Stimulated activated naive CD8-positive, alpha-beta T cell treated with anti-CD3 and anti-CD28 coated beads, Interleukin-15, amount 100 ng/mL, for 72 hours (primary cell): ENCODE measurements at regions not wholly inside any gene's neighbourhood (a gene's known extent, or its start where the extent isn't known, plus 50 kb on each side); places are given as distances from the start of the nearest gene placed in this dataset.
"Not testable (repeated sequence)": the region's sequence is repeated elsewhere in the genome, so short reads cannot be mapped to it uniquely, and the experiment has no call there.

Source experiments
- ATAC-seq: fragments of 150-1000 bp; cut with Tn5 transposase; 2 replicates; pipeline ENCODE4 v1.10.0; 2021; ENCODE audit warnings: mild to moderate bottlenecking, moderate library complexity
- DNase-seq, 2 donors: peaks; one replicate each; pipeline ENCODE4 v3.0.0; 2021 to 2022
- H3K27ac Mint-ChIP-seq, 2 donors: one replicate each; pipeline ENCODE4 v1.8.0; 2022; ENCODE audit warnings: mild to moderate bottlenecking in 2 of 2, mixed read lengths in 2 of 2, moderate library complexity in 2 of 2
- H3K27me3 Mint-ChIP-seq: one replicate; pipeline ENCODE4 v1.8.0; 2022; ENCODE audit warnings: mixed read lengths
- H3K4me1 Mint-ChIP-seq: one replicate; pipeline ENCODE4 v1.8.0; 2022; ENCODE audit warnings: mild to moderate bottlenecking, mixed read lengths
- H3K4me3 Mint-ChIP-seq, 2 donors: one replicate each; pipeline ENCODE4 v1.8.0; 2022; ENCODE audit warnings: mild to moderate bottlenecking in 2 of 2, mixed read lengths in 2 of 2, moderate library complexity in 1 of 2
- H3K9me3 Mint-ChIP-seq, 2 donors: one replicate each; pipeline ENCODE4 v1.8.0; 2022; ENCODE audit warnings: mixed read lengths in 2 of 2

GRCh38 chrX:77174680-77175519 lies 272.3 kb upstream of the FGF16 start:
- DNase-seq, result no peak
- Mint-ChIP-seq H3K4me1 (no peaks in the 10 kb centered on the region), H3K9me3 (peaks cover 4 to 16% of the 10 kb centered on the region in 2 donors), H3K27me3 (no peaks in the 10 kb centered on the region), H3K4me3 (no peak overlapping the region), H3K27ac (no peak overlapping the region)
- ATAC-seq, result no peak

GRCh38 chrX:77200663-77201062 lies 246.5 kb upstream of the FGF16 start:
- ATAC-seq, result no peak
- DNase-seq, result no peak
- H3K9me3 Mint-ChIP-seq, result peaks cover 0 to 5% of the 10 kb centered on the region in 2 donors
- no peaks in the 10 kb centered on the region for H3K4me1 Mint-ChIP-seq
- H3K27ac Mint-ChIP-seq, result no peak overlapping the region
- no peaks in the 10 kb centered on the region for H3K27me3 Mint-ChIP-seq
- no peak overlapping the region for H3K4me3 Mint-ChIP-seq

DNA sequence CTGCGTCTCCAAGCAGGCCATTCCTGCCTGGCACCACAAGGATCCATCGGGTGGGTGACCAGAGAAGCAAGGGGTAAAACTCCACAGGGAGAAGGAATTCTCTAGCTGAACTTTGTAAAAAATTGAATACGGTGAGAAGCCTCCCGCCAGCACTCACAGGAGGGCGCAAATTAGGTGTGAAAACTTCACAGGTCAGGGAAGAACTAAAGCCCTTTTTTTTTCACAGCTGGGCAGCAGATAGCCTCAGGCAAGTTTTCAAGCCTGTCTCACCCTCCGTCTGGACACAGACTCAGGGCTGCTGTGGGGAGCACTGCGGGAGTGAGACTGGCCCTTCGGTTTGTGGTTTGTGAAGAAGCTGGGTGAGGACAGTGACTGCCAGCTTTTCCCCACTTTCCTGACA lies 224.1 kb upstream of the FGF16 start:
- no peak for DNase-seq
- Mint-ChIP-seq H3K9me3 (no peaks in the 10 kb centered on the region), H3K27me3 (peaks cover 19% of the 10 kb centered on the region), H3K4me1 (no peaks in the 10 kb centered on the region), H3K27ac (no peak overlapping the region), H3K4me3 (no peak overlapping the region)
- no peak for ATAC-seq

DNA sequence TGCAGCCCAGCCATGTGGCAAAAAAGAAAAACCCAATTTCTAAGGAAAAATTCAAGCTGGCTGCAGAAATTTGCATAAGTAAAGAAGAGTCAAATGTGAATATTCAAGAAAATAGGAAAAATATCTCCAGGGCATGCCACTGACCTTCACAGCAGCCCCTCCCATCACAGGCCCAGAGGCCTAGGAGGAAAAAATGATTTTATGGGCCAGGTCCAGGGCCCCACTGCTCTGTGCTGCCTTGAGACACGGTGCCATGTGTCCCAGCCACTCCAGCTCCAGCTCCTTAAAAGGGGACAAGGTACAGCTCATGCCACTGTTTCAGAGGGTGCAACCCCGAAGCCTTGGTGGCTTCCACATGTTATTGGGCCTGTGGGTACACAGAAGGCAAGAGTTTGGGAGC lies 182.7 kb upstream of the FGF16 start:
- no peak for DNase-seq
- H3K4me3 Mint-ChIP-seq, result no peak overlapping the region
- ATAC-seq, result no peak
- peaks cover 25 to 34% of the 10 kb centered on the region in 2 donors for H3K9me3 Mint-ChIP-seq
- no peak overlapping the region for H3K27ac Mint-ChIP-seq
- H3K27me3 Mint-ChIP-seq, result no peaks in the 10 kb centered on the region
- no peaks in the 10 kb centered on the region for H3K4me1 Mint-ChIP-seq

DNA sequence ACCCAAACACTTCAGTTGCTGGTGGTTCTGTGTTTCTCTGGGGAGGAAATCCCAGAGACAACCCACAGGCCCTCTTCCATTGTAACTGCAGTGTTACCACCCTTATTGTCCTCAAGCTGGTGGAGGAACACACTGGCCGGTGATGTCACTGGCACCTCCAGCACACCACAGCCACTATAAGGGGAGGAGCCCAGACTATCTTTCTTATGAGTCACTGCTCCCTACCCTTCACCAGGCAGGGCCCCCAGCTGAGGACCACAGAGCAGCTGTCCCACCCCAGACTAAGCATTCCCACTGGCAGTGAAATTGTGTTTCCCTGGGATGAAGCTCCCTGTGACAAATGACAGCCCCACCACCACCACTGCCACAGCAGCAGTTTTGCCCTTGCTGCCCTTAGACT lies 171.8 kb upstream of the FGF16 start:
- Mint-ChIP-seq H3K4me1 (no peaks in the 10 kb centered on the region), H3K27ac (no peak overlapping the region), H3K4me3 (no peak overlapping the region), H3K9me3 (peaks cover 0 to 16% of the 10 kb centered on the region in 2 donors), H3K27me3 (peaks cover 5% of the 10 kb centered on the region)
- DNase-seq (no peak), ATAC-seq (no peak)

DNA sequence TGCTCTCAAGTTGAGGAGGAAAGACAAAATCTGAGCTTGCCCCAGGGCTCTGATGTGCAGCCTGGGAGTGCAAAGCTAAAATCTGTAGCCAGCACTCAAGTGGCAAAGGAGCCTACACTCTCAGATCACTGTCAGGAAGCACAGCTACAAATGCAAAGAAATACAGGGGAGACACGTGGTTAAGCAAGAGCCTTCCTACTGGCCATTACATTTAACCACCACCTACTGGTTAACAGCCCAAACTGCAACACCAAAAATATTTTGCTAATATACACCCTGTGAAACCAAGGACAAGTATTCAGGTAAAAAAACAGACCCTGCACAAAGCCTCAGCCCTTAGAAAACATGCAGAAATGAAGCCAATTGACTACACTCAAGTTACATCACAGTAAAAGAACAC lies 170.4 kb upstream of the FGF16 start:
- DNase-seq, result no peak
- Mint-ChIP-seq H3K4me1 (no peaks in the 10 kb centered on the region), H3K27ac (no peak overlapping the region), H3K4me3 (no peak overlapping the region), H3K9me3 (peaks cover 0 to 14% of the 10 kb centered on the region in 2 donors), H3K27me3 (no peaks in the 10 kb centered on the region)
- ATAC-seq, result no peak

GRCh38 chrX:77277911-77278310 lies 169.3 kb upstream of the FGF16 start:
- Mint-ChIP-seq H3K4me1 (no peaks in the 10 kb centered on the region), H3K27ac (no peak overlapping the region), H3K27me3 (no peaks in the 10 kb centered on the region), H3K4me3 (no peak overlapping the region), H3K9me3 (peaks cover 0 to 14% of the 10 kb centered on the region in 2 donors)
- ATAC-seq, result no peak
- no peak for DNase-seq

- H3K9me3 Mint-ChIP-seq, result peaks cover 0 to 14% of the 10 kb centered on the region in 2 donors
- not testable (repeated sequence) for ATAC-seq, H3K4me3 Mint-ChIP-seq
Observed at GRCh38 chrX:77279373-77279772, 167.8 kb upstream of the FGF16 start.

DNA sequence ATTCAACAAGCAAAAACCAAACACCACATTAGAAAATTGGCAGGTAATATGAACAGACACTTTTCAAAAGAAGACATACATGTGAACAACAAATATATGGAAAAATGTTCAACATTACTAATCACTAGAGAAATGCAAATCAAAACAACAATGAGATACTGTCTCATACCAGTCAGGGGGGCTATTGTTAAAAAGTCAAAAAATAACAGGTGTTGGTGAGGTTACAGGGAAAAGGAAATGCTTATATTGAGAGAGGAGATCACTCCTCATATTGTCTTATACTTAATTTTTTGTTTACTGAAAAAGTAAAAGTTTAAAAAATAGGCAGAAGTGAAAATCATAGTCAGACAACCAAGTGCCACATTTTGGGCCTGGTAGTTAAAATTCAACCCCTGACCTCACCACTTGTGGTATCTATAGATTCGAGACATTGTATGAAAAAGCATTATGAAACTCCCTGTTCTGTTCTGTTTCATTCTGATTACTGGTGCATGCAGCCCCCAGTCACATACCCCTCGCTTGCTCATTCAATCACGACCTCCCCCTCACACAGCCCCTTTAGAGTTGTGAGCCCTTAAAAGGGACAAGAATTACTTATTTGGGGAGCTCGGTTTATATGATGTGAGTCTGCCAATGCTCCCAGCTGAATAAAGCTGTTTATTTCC lies 153.7 kb upstream of the FGF16 start:
- Mint-ChIP-seq H3K27ac (no peak overlapping the region), H3K9me3 (peaks cover 0 to 14% of the 10 kb centered on the region in 2 donors), H3K27me3 (no peaks in the 10 kb centered on the region), H3K4me1 (no peaks in the 10 kb centered on the region), H3K4me3 (no peak overlapping the region)
- ATAC-seq (no peak), DNase-seq (no peak)

More at GRCh38 chrX:77279373-77279772, 167.8 kb upstream of the FGF16 start:
- not testable (repeated sequence) for H3K27ac Mint-ChIP-seq, H3K27me3 Mint-ChIP-seq, H3K4me1 Mint-ChIP-seq, DNase-seq

GRCh38 chrX:77298296-77298695 lies 148.9 kb upstream of the FGF16 start:
- no peak overlapping the region for H3K27ac Mint-ChIP-seq
- DNase-seq (no peak), ATAC-seq (no peak)
- H3K4me3 Mint-ChIP-seq, result no peak overlapping the region
- H3K9me3 Mint-ChIP-seq, result peaks cover 0 to 14% of the 10 kb centered on the region in 2 donors
- no peaks in the 10 kb centered on the region for H3K4me1 Mint-ChIP-seq
- H3K27me3 Mint-ChIP-seq, result no peaks in the 10 kb centered on the region

GRCh38 chrX:77298790-77299189 lies 148.4 kb upstream of the FGF16 start:
- Mint-ChIP-seq H3K9me3 (peaks cover 0 to 14% of the 10 kb centered on the region in 2 donors), H3K4me1 (no peaks in the 10 kb centered on the region), H3K4me3 (no peak overlapping the region), H3K27ac (no peak overlapping the region), H3K27me3 (no peaks in the 10 kb centered on the region)
- no peak for ATAC-seq
- no peak for DNase-seq

GRCh38 chrX:77299549-77299948 lies 147.6 kb upstream of the FGF16 start:
- Mint-ChIP-seq H3K9me3 (peaks cover 4 to 8% of the 10 kb centered on the region in 2 donors), H3K4me1 (no peaks in the 10 kb centered on the region)
- no peak for ATAC-seq

GRCh38 chrX:77342004-77342403 lies 105.2 kb upstream of the FGF16 start:
- ATAC-seq (no peak), DNase-seq (no peak)
- no peak overlapping the region for H3K27ac Mint-ChIP-seq
- peaks cover 0 to under 1% of the 10 kb centered on the region in 2 donors for H3K9me3 Mint-ChIP-seq
- H3K4me3 Mint-ChIP-seq, result no peak overlapping the region
- no peaks in the 10 kb centered on the region for H3K4me1 Mint-ChIP-seq
- H3K27me3 Mint-ChIP-seq, result no peaks in the 10 kb centered on the region

More at GRCh38 chrX:77299549-77299948, 147.6 kb upstream of the FGF16 start:
- H3K27ac Mint-ChIP-seq, result no peak overlapping the region
- DNase-seq, result no peak
- no peak overlapping the region for H3K4me3 Mint-ChIP-seq
- H3K27me3 Mint-ChIP-seq, result no peaks in the 10 kb centered on the region

DNA sequence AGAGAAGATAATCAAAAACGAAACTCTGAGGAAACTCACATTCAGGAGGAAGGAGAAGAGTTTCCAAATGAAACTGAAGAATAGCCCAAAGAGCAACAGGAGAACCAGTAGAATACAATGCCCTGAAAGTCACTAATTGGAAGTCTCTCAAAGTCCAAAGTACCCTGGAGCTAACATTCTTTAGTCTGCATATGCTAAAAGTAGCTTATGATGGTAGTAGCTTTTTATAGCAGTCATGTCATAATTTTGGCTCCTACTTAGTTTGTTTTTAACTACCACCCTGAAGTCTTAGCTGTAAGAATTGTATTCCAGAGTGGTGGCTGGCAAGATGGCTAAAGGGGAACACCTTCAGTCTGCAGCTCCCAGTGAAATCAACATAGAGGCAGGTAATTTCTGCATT lies 100.3 kb upstream of the FGF16 start:
- no peak for ATAC-seq
- no peaks in the 10 kb centered on the region for H3K27me3 Mint-ChIP-seq
- no peak overlapping the region for H3K27ac Mint-ChIP-seq
- no peak for DNase-seq
- H3K4me1 Mint-ChIP-seq, result no peaks in the 10 kb centered on the region
- H3K4me3 Mint-ChIP-seq, result no peak overlapping the region
- peaks cover 0 to 12% of the 10 kb centered on the region in 2 donors for H3K9me3 Mint-ChIP-seq

DNA sequence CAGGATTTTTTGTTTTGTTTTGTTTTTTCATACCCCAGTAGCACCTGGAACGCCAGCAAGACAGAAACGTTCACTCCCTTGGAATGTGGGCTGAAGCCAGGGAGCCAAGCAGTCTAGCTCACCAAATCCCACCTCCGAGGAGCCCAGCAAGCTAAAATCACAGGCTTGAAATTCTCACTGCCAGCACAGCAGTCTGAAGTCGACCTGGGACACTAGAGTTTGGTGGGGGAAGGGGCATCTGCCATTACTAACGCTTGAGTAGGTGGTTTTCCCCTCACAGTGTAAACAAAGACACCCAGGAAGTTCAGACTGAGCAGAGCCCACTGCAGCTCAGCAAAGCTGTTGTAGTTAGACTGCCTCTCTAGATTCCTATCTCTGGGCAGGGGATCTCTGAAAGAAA lies 99.6 kb upstream of the FGF16 start:
- no peaks in the 10 kb centered on the region for H3K4me1 Mint-ChIP-seq
- DNase-seq (no peak), ATAC-seq (no peak)
- H3K27me3 Mint-ChIP-seq, result no peaks in the 10 kb centered on the region
- H3K4me3 Mint-ChIP-seq, result no peak overlapping the region
- no peak overlapping the region for H3K27ac Mint-ChIP-seq
- H3K9me3 Mint-ChIP-seq, result peaks cover 0 to 12% of the 10 kb centered on the region in 2 donors

- no peak overlapping the region for H3K27ac Mint-ChIP-seq
- DNase-seq (no peak), ATAC-seq (no peak)
- peaks cover 11 to 22% of the 10 kb centered on the region in 2 donors for H3K9me3 Mint-ChIP-seq
- H3K27me3 Mint-ChIP-seq, result no peaks in the 10 kb centered on the region
- H3K4me3 Mint-ChIP-seq, result no peak overlapping the region
- no peaks in the 10 kb centered on the region for H3K4me1 Mint-ChIP-seq
Observed at GRCh38 chrX:77389891-77390290, 57.3 kb upstream of the FGF16 start.
